H9 (cell line): ENCODE measurements at regions not wholly inside any gene's neighbourhood (a gene's known extent, or its start where the extent isn't known, plus 50 kb on each side); places are given as distances from the start of the nearest gene placed in this dataset.
A peak's percentile ranks its signal among the peaks of the same experiment; 100 is the strongest.

Experiments
- DNase-seq: peaks from one replicate; pipeline ENCODE4 v3.0.0-alpha.2; 2017
- H2AFZ ChIP-seq: one replicate; pipeline ENCODE4 v1.6.1; 2013; ENCODE audit warnings: mild to moderate bottlenecking, low read length, control low read depth, moderate library complexity
- H2AK5ac ChIP-seq: 2 replicates; pipeline ENCODE4 v1.6.1; 2013; ENCODE audit warnings: low read length, control low read depth, mixed read lengths; ENCODE audit not compliant: insufficient read length
- H2BK120ac ChIP-seq: one replicate; pipeline ENCODE4 v1.6.1; 2013; ENCODE audit warnings: low read depth, mild to moderate bottlenecking, low read length, control low read depth, inconsistent platforms; ENCODE audit not compliant: poor library complexity, severe bottlenecking
- H2BK12ac ChIP-seq: 2 replicates; pipeline ENCODE4 v1.6.1; 2013; ENCODE audit warnings: low read length, control low read depth, mixed read lengths, low read depth; ENCODE audit not compliant: insufficient read length
- H2BK15ac ChIP-seq: 2 replicates; pipeline ENCODE4 v1.6.1; 2013; ENCODE audit warnings: low read depth, low read length, control low read depth
- H2BK20ac ChIP-seq: one replicate; pipeline ENCODE4 v1.6.1; 2013; ENCODE audit warnings: low read depth, mild to moderate bottlenecking, low read length, control low read depth, inconsistent platforms; ENCODE audit not compliant: poor library complexity, severe bottlenecking
- H2BK5ac ChIP-seq: 2 replicates; pipeline ENCODE4 v1.6.1; 2013; ENCODE audit warnings: low read length, control low read depth, mixed read lengths; ENCODE audit not compliant: insufficient read length
- H3K14ac ChIP-seq: 2 replicates; pipeline ENCODE4 v1.6.1; 2013; ENCODE audit warnings: low read length, control low read depth; ENCODE audit not compliant: insufficient read depth
- H3K18ac ChIP-seq: 2 replicates; pipeline ENCODE4 v1.6.1; 2013; ENCODE audit warnings: low read depth, mild to moderate bottlenecking, mixed read lengths, low read length, control low read depth; ENCODE audit not compliant: insufficient read length
- H3K23ac ChIP-seq: 2 replicates; pipeline ENCODE4 v1.6.1; 2013; ENCODE audit warnings: low read length, control low read depth, mixed read lengths, low read depth; ENCODE audit not compliant: insufficient read length
- H3K23me2 ChIP-seq: 2 replicates; pipeline ENCODE4 v1.6.1; 2013; ENCODE audit warnings: low read depth, mild to moderate bottlenecking, mixed read lengths, low read length, control low read depth; ENCODE audit not compliant: insufficient read length, poor library complexity, severe bottlenecking
- H3K27ac ChIP-seq: 2 replicates; pipeline ENCODE4 v1.5.1; 2013; ENCODE audit warnings: low read length, control low read depth, mixed read lengths, low read depth; ENCODE audit not compliant: insufficient read length
- H3K27me3 ChIP-seq: 2 replicates; pipeline ENCODE4 v1.6.1; 2013; ENCODE audit warnings: low read length, control low read depth, inconsistent platforms; ENCODE audit not compliant: insufficient read depth
- H3K4ac ChIP-seq: 2 replicates; pipeline ENCODE4 v1.6.1; 2013; ENCODE audit warnings: low read depth, mild to moderate bottlenecking, control low read depth, inconsistent platforms, low read length, moderate library complexity
- H3K4me1 ChIP-seq: 2 replicates; pipeline ENCODE4 v1.6.1; 2013; ENCODE audit warnings: low read length, control low read depth, inconsistent platforms; ENCODE audit not compliant: insufficient read depth
- H3K4me2 ChIP-seq: 2 replicates; pipeline ENCODE4 v1.6.1; 2013; ENCODE audit warnings: low read length, control low read depth, mixed read lengths; ENCODE audit not compliant: insufficient read length, insufficient read depth
- H3K56ac ChIP-seq: 2 replicates; pipeline ENCODE4 v1.6.1; 2013; ENCODE audit warnings: low read depth, mild to moderate bottlenecking, mixed read lengths, low read length, control low read depth; ENCODE audit not compliant: insufficient read length
- H3K79me1 ChIP-seq: 2 replicates; pipeline ENCODE4 v1.6.1; 2013; ENCODE audit warnings: low read depth, mild to moderate bottlenecking, moderate library complexity, low read length, control low read depth, inconsistent platforms; ENCODE audit not compliant: insufficient read depth, poor library complexity, severe bottlenecking
- H3K79me2 ChIP-seq: 2 replicates; pipeline ENCODE4 v1.6.1; 2013; ENCODE audit warnings: low read length, control low read depth, inconsistent platforms; ENCODE audit not compliant: insufficient read depth
- H3K9ac ChIP-seq: 2 replicates; pipeline ENCODE4 v1.6.1; 2013; ENCODE audit warnings: low read length, control low read depth, mixed read lengths; ENCODE audit not compliant: insufficient read length; ENCODE audit errors: extremely low read depth
- H3K9me3 ChIP-seq: one replicate; pipeline ENCODE4 v1.6.1; 2013; ENCODE audit warnings: low read depth, low read length, inconsistent platforms; ENCODE audit not compliant: control insufficient read depth
- H3T11ph ChIP-seq: one replicate; pipeline ENCODE4 v1.6.1; 2013; ENCODE audit warnings: mild to moderate bottlenecking, low read length, control low read depth, inconsistent platforms
- H4K20me1 ChIP-seq: one replicate; pipeline ENCODE4 v1.6.1; 2013; ENCODE audit not compliant: control insufficient read depth, insufficient read length, insufficient read depth
- H4K5ac ChIP-seq: 2 replicates; pipeline ENCODE4 v1.6.1; 2013; ENCODE audit warnings: low read depth, mild to moderate bottlenecking, mixed read lengths, low read length, control low read depth; ENCODE audit not compliant: insufficient read length
- H4K8ac ChIP-seq: replicated peaks from 2 replicates; pipeline ENCODE4 v1.6.1; 2013; ENCODE audit warnings: low read length, control low read depth, mixed read lengths, low read depth; ENCODE audit not compliant: insufficient read length
- H4K91ac ChIP-seq: 2 replicates; pipeline ENCODE4 v1.6.1; 2013; ENCODE audit warnings: low read depth, mild to moderate bottlenecking, moderate library complexity, mixed read lengths, low read length, control low read depth; ENCODE audit not compliant: insufficient read length
- H3K27ac Mint-ChIP-seq, 3 experiments: 2 replicates in 2 of 3; 3 replicates in 1 of 3; pipeline ENCODE4 v1.8.0; 2020 to 2021; ENCODE audit warnings: mixed read lengths in 3 of 3, mild to moderate bottlenecking in 1 of 3, moderate library complexity in 1 of 3
- H3K27me3 Mint-ChIP-seq: 2 replicates; pipeline ENCODE4 v1.8.0; 2021; ENCODE audit warnings: low read depth, mild to moderate bottlenecking, moderate library complexity, mixed read lengths
- H3K36me3 Mint-ChIP-seq, 3 experiments: 2 replicates in 2 of 3; 3 replicates in 1 of 3; pipeline ENCODE4 v1.8.0; 2020 to 2021; ENCODE audit warnings: low read depth in 3 of 3, mixed read lengths in 3 of 3; ENCODE audit not compliant: insufficient read depth in 1 of 3
- H3K4me1 Mint-ChIP-seq, 2 experiments: 2 replicates each; pipeline ENCODE4 v1.8.0; 2020; ENCODE audit warnings: mixed read lengths in 2 of 2
- H3K4me3 Mint-ChIP-seq, 2 experiments: 2 replicates in 1 of 2; 3 replicates in 1 of 2; pipeline ENCODE4 v1.8.0; 2020 to 2021; ENCODE audit warnings: mild to moderate bottlenecking in 2 of 2, mixed read lengths in 2 of 2, moderate library complexity in 1 of 2
- H3K9me3 Mint-ChIP-seq, 2 experiments: 2 replicates in 1 of 2; 3 replicates in 1 of 2; pipeline ENCODE4 v1.8.0; 2020; ENCODE audit warnings: mild to moderate bottlenecking in 2 of 2, mixed read lengths in 2 of 2, moderate library complexity in 1 of 2
- WGBS: extraction: QIAGEN DNeasy Blood & Tissue Kit; methylation state at CpG from one replicate; pipeline ENCODE4 v1.1.7; 2013; ENCODE audit warnings: missing lambda C conversion rate, low lambda C conversion rate, mixed read lengths; ENCODE audit not compliant: insufficient read length; ENCODE audit errors: extremely low coverage; 5-methylcytosine and 5-hydroxymethylcytosine counted together
- TF ChIP-seq, protein P1 (sequence below): fragments of 200-600 bp; sonication (generic); conservative IDR thresholded peaks from 3 replicates; pipeline ENCODE4 v1.8.0; 2021; ENCODE audit warnings: antibody characterized with exemption, mild to moderate bottlenecking

DNA sequence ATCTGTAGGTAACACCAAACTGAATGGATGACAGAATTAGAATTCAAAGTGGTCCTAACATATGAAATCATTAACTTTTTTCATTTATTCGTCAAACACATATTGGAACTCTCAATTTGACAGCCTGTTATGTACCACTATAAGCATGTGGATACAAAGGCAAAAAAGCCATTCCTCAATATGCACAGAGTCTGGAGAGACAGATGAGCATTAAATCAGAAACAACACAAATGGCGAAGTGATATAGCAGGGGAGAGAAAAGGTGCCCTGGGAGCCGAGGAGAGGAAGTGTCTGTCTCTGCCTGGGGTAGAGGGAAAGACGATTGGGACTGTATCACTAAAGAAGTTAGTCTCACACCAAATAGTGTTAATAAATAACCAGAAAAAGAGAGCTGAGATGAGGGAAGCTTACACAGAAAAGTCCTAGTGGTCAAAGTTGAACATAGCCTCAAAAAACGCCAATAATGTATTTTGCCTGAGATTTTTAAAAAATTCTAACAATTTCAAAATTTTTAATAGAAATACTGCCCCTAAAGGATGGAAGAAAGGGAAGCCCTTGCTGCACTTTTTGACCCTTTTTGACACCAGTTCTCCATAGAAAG, 417.5 kb downstream of the TUSC7 start:
- Mint-ChIP-seq H3K27me3 (no peaks in the 10 kb centered on the region), H3K4me3 (no peak overlapping the region), H3K4me1 (peaks cover 0 to 11% of the 10 kb centered on the region in 2 experiments; a peak in 2 of 4 replicates), H3K9me3 (no peaks in the 10 kb centered on the region), H3K36me3 (no peaks in the 10 kb centered on the region), H3K27ac (no peak overlapping the region)
- no peak overlapping the region for H3K18ac ChIP-seq
- no peak overlapping the region for H3K9ac ChIP-seq
- no peak overlapping the region for H2BK120ac ChIP-seq
- no peaks in the 10 kb centered on the region for H3K27me3 ChIP-seq
- H3K9me3 ChIP-seq, result no peaks in the 10 kb centered on the region
- H4K20me1 ChIP-seq, result no peaks in the 10 kb centered on the region
- 0 out of 2 replicates have a peak, but pooled peaks cover 3% of the 10 kb centered on the region for H3K4me1 ChIP-seq
- H2BK5ac ChIP-seq, result no peak overlapping the region
- no peak overlapping the region for H2AK5ac ChIP-seq
- H3K23ac ChIP-seq, result no peak overlapping the region
- H2BK12ac ChIP-seq, result no peak overlapping the region
- no peak overlapping the region for H2AFZ ChIP-seq
- no peak overlapping the region for H3T11ph ChIP-seq
- no peak overlapping the region for H3K4ac ChIP-seq
- no peaks in the 10 kb centered on the region for H3K79me1 ChIP-seq
- no peaks in the 10 kb centered on the region for H3K23me2 ChIP-seq
- TF ChIP-seq, protein P1, sequence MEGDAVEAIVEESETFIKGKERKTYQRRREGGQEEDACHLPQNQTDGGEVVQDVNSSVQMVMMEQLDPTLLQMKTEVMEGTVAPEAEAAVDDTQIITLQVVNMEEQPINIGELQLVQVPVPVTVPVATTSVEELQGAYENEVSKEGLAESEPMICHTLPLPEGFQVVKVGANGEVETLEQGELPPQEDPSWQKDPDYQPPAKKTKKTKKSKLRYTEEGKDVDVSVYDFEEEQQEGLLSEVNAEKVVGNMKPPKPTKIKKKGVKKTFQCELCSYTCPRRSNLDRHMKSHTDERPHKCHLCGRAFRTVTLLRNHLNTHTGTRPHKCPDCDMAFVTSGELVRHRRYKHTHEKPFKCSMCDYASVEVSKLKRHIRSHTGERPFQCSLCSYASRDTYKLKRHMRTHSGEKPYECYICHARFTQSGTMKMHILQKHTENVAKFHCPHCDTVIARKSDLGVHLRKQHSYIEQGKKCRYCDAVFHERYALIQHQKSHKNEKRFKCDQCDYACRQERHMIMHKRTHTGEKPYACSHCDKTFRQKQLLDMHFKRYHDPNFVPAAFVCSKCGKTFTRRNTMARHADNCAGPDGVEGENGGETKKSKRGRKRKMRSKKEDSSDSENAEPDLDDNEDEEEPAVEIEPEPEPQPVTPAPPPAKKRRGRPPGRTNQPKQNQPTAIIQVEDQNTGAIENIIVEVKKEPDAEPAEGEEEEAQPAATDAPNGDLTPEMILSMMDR, result peak; percentile 41
- H3K56ac ChIP-seq, result no peak overlapping the region
- no CpG with 5 or more reads among the region's 5 CpGs for WGBS
- H3K79me2 ChIP-seq, result no peaks in the 10 kb centered on the region
- no peak overlapping the region for H2BK15ac ChIP-seq
- H4K5ac ChIP-seq, result no peak overlapping the region
- H4K8ac ChIP-seq, result no peak overlapping the region
- H4K91ac ChIP-seq, result no peak overlapping the region
- H3K4me2 ChIP-seq, result no peak overlapping the region
- H3K14ac ChIP-seq, result no peak overlapping the region
- no peak overlapping the region for H3K27ac ChIP-seq
- DNase-seq, result no peak
- no peak overlapping the region for H2BK20ac ChIP-seq
